Gastroesophageal sphincter (tissue), 4 donors: ENCODE measurements at regions not wholly inside any gene's neighbourhood (a gene's known extent, or its start where the extent isn't known, plus 50 kb on each side); places are given as distances from the start of the nearest gene placed in this dataset.
"Not testable (repeated sequence)": the region's sequence is repeated elsewhere in the genome, so short reads cannot be mapped to it uniquely, and the experiment has no call there.

Experiments used
- ATAC-seq: fragments of 150-250 bp; one replicate; pipeline ENCODE4 v1.9.1; 2016; ENCODE audit warnings: mild to moderate bottlenecking, moderate library complexity
- H3K27ac ChIP-seq, 4 donors: fragments of 200-600 bp; sonication (generic) in 3 of 4; 1 replicate in 3 of 4; 2 replicates in 1 of 4; pipeline ENCODE4 v1.5.1; 2016 to 2019
- H3K27me3 ChIP-seq: fragments of 200-600 bp; sonication (generic); one replicate; pipeline ENCODE4 v1.5.1; 2019
- H3K36me3 ChIP-seq, 2 donors: fragments of 200-600 bp; sonication (generic); one replicate each; pipeline ENCODE4 v1.5.1; 2019; ENCODE audit warnings: control low read depth in 1 of 2
- H3K4me1 ChIP-seq, 3 donors: fragments of 200-600 bp; sonication (generic); 1 replicate in 2 of 3; 2 replicates in 1 of 3; pipeline ENCODE4 v1.5.1; 2016 to 2019; ENCODE audit warnings: control low read depth in 2 of 3
- H3K4me3 ChIP-seq, 2 donors: fragments of 200-600 bp; sonication (generic); one replicate each; pipeline ENCODE4 v1.5.1; 2019; ENCODE audit warnings: mild to moderate bottlenecking in 1 of 2, moderate library complexity in 1 of 2
- H3K9me3 ChIP-seq, 3 donors: fragments of 200-600 bp; sonication (generic); one replicate each; pipeline ENCODE4 v1.5.1; 2017 to 2019; ENCODE audit warnings: control low read depth in 2 of 3
- EP300 ChIP-seq: sonication (generic); formaldehyde crosslinking; IDR thresholded peaks from one replicate; pipeline ENCODE4 v1.6.1; 2017; ENCODE audit warnings: antibody characterized with exemption, mild to moderate bottlenecking
- POLR2A ChIP-seq, 2 donors: fragments of 450-650 bp; IDR thresholded peaks; one replicate each; pipeline ENCODE4 v1.6.1; 2017; ENCODE audit warnings: antibody characterized with exemption in 2 of 2, mild to moderate bottlenecking in 2 of 2, moderate library complexity in 1 of 2
- POLR2AphosphoS5 ChIP-seq: sonication (generic); formaldehyde crosslinking; IDR thresholded peaks from one replicate; pipeline ENCODE4 v1.6.1; 2017; ENCODE audit warnings: antibody characterized with exemption
- WGBS, 2 donors: methylation state at CpG; one replicate each; pipeline ENCODE4 v1.1.5; 2018; ENCODE audit warnings: low coverage in 1 of 2; 5-methylcytosine and 5-hydroxymethylcytosine counted together
- TF ChIP-seq, protein P1 (sequence below), 4 experiments: fragments of 200-600 bp in 2 of 4; fragments of 450-650 bp in 2 of 4; sonication (generic) in 1 of 4; IDR thresholded peaks; one replicate each; pipeline ENCODE4 v1.5.1; 2017 to 2019; ENCODE audit warnings: antibody characterized with exemption in 4 of 4, mild to moderate bottlenecking in 2 of 4, moderate library complexity in 2 of 4

- WGBS, 2 donors, result 60 to 80% methylated on average over 1 of the region's 5 CpGs
- not testable (repeated sequence) for ATAC-seq, H3K4me3 ChIP-seq, H3K9me3 ChIP-seq, H3K27me3 ChIP-seq, H3K36me3 ChIP-seq, H3K4me1 ChIP-seq, H3K27ac ChIP-seq
Observed at GRCh38 chr2:201946746-201947145, 86.9 kb upstream of the FZD7 start.

DNA sequence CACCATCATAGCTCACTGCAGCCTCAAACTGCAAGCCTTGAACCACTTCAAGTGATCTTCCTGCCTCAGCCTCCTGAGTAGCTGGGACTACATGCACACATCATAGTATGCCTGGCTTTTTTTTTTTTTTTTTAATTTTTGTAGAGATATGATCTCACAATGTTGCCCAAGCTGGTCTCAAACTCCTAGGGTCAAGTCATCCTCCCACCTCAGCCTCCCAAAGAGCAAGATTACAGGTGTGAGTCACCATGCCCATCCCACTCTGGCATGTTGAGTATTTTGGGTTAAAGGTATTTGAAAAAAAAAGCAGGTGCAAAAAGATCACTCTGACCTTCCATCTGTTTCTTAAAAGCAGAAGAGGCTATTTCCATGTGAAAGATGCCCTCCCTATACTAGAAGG lies 86.4 kb upstream of the FZD7 start:
- H3K27me3 ChIP-seq, result no peaks in the 10 kb centered on the region
- H3K36me3 ChIP-seq, result no peaks in the 10 kb centered on the region
- no peak overlapping the region for H3K4me3 ChIP-seq
- H3K4me1 ChIP-seq, result no peaks in the 10 kb centered on the region
- ATAC-seq, result no peak
- no peaks in the 10 kb centered on the region for H3K9me3 ChIP-seq
- TF ChIP-seq POLR2AphosphoS5 (no peak), EP300 (no peak), POLR2A (IDR thresholded peaks at IDR 0.05) (no peak)
- TF ChIP-seq, protein P1, sequence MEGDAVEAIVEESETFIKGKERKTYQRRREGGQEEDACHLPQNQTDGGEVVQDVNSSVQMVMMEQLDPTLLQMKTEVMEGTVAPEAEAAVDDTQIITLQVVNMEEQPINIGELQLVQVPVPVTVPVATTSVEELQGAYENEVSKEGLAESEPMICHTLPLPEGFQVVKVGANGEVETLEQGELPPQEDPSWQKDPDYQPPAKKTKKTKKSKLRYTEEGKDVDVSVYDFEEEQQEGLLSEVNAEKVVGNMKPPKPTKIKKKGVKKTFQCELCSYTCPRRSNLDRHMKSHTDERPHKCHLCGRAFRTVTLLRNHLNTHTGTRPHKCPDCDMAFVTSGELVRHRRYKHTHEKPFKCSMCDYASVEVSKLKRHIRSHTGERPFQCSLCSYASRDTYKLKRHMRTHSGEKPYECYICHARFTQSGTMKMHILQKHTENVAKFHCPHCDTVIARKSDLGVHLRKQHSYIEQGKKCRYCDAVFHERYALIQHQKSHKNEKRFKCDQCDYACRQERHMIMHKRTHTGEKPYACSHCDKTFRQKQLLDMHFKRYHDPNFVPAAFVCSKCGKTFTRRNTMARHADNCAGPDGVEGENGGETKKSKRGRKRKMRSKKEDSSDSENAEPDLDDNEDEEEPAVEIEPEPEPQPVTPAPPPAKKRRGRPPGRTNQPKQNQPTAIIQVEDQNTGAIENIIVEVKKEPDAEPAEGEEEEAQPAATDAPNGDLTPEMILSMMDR (IDR thresholded peaks at IDR 0.05), result no peak
- H3K27ac ChIP-seq, result no peak overlapping the region

- Histone ChIP-seq H3K27me3 (no peaks in the 10 kb centered on the region), H3K4me1 (no peaks in the 10 kb centered on the region), H3K36me3 (no peaks in the 10 kb centered on the region), H3K9me3 (no peaks in the 10 kb centered on the region), H3K4me3 (no peak overlapping the region), H3K27ac (no peak overlapping the region)
- no peak for ATAC-seq
- TF ChIP-seq POLR2AphosphoS5, result no peak
- TF ChIP-seq EP300, result no peak
- no peak for TF ChIP-seq POLR2A (IDR thresholded peaks at IDR 0.05)
- TF ChIP-seq, protein P1 (IDR thresholded peaks at IDR 0.05), result no peak
- 83 to 88% methylated on average over 8 to 11 of the region's 22 CpGs for WGBS, 2 donors
Observed at GRCh38 chr2:201949181-201949926, 84.3 kb upstream of the FZD7 start.

DNA sequence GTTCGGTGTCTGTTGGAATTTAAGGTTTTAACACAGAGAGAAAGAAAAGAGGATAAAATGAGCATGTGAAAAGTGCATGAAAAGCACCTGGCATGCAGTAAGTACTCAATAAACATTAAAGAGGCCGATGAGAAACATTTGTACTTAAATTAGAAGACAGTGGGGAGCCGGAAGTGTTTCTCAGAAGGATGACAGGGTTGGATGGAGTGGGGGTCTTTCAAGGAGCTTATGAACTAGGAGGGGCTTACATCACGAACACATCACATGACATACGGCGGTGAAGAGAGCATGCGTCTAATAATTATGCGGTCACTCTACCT lies 83.8 kb upstream of the FZD7 start:
- Histone ChIP-seq H3K36me3 (no peaks in the 10 kb centered on the region), H3K4me3 (no peak overlapping the region), H3K9me3 (no peaks in the 10 kb centered on the region), H3K27ac (no peak overlapping the region), H3K4me1 (no peaks in the 10 kb centered on the region), H3K27me3 (no peaks in the 10 kb centered on the region)
- TF ChIP-seq, protein P1 (IDR thresholded peaks at IDR 0.05), result no peak
- TF ChIP-seq POLR2A (IDR thresholded peaks at IDR 0.05) (no peak), POLR2AphosphoS5 (no peak), EP300 (no peak)
- no peak for ATAC-seq
- 84 to 88% methylated on average over 8 of the region's 8 CpGs for WGBS, 2 donors

- peaks cover 0 to 5% (median 0%) of the 10 kb centered on the region in 3 donors for H3K4me1 ChIP-seq
- H3K27me3 ChIP-seq, result no peaks in the 10 kb centered on the region
- H3K4me3 ChIP-seq, result no peak overlapping the region
- 84 to 86% methylated on average over 5 to 6 of the region's 6 CpGs for WGBS, 2 donors
- H3K9me3 ChIP-seq, result no peaks in the 10 kb centered on the region
- TF ChIP-seq POLR2AphosphoS5 (no peak), EP300 (no peak), POLR2A (IDR thresholded peaks at IDR 0.05) (no peak)
- TF ChIP-seq, protein P1 (IDR thresholded peaks at IDR 0.05), result no peak
- H3K27ac ChIP-seq, result no peak overlapping the region
- ATAC-seq, result no peak
- H3K36me3 ChIP-seq, result no peaks in the 10 kb centered on the region
Observed at GRCh38 chr2:201950606-201951005, 83.0 kb upstream of the FZD7 start.
